Activated CD4-positive, alpha-beta T cell treated with anti-CD3 and anti-CD28 coated beads, Interleukin-2, amount 50 U/mL, for 4 hours (primary cell): ENCODE measurements at regions not wholly inside any gene's neighbourhood (a gene's known extent, or its start where the extent isn't known, plus 50 kb on each side); places are given as distances from the start of the nearest gene placed in this dataset.

ENCODE experiments used
- DNase-seq, 2 experiments: peaks; one replicate each; pipeline ENCODE4 v3.0.0-alpha.2; 2020

- no peak for DNase-seq
Measured at GRCh38 chr10:43796781-43797180, 148.1 kb upstream of the ZNF32 start.

- no peak for DNase-seq
Measured at GRCh38 chr10:43795639-43796038, 147.0 kb upstream of the ZNF32 start.

- no peak for DNase-seq
Measured at GRCh38 chr10:43795093-43795492, 146.4 kb upstream of the ZNF32 start.

- DNase-seq: no peak
Measured at GRCh38 chr10:43794181-43794815, 145.6 kb upstream of the ZNF32 start.

- no peak for DNase-seq
Measured at GRCh38 chr10:43793704-43794103, 145.0 kb upstream of the ZNF32 start.

GRCh38 chr10:43790147-43790546, 141.5 kb upstream of the ZNF32 start:
- no peak for DNase-seq

- DNase-seq: no peak
Measured at GRCh38 chr10:43785252-43785651, 136.6 kb upstream of the ZNF32 start.

GRCh38 chr10:43782814-43783213, 134.1 kb upstream of the ZNF32 start:
- DNase-seq: no peak

GRCh38 chr10:43781480-43782361, 133.0 kb upstream of the ZNF32 start:
- no peak for DNase-seq

- no peak for DNase-seq
Measured at GRCh38 chr10:43778571-43778970, 129.9 kb upstream of the ZNF32 start.

- DNase-seq: no peak
Measured at GRCh38 chr10:43775384-43775783, 126.7 kb upstream of the ZNF32 start.

GRCh38 chr10:43774234-43774769, 125.6 kb upstream of the ZNF32 start:
- no peak for DNase-seq

GRCh38 chr10:43773736-43774135, 125.1 kb upstream of the ZNF32 start:
- DNase-seq: no peak

GRCh38 chr10:43772171-43772570, 123.5 kb upstream of the ZNF32 start:
- DNase-seq: no peak

GRCh38 chr10:43771675-43772074, 123.0 kb upstream of the ZNF32 start:
- no peak for DNase-seq

GRCh38 chr10:43765516-43765915, 116.8 kb upstream of the ZNF32 start:
- no peak for DNase-seq

GRCh38 chr10:43763846-43764245, 115.2 kb upstream of the ZNF32 start:
- no peak for DNase-seq

- DNase-seq: no peak
Measured at GRCh38 chr10:43760514-43760913, 111.8 kb upstream of the ZNF32 start.

GRCh38 chr10:43759216-43759615, 110.5 kb upstream of the ZNF32 start:
- DNase-seq: no peak

- DNase-seq: no peak
Measured at GRCh38 chr10:43756341-43756740, 107.7 kb upstream of the ZNF32 start.

GRCh38 chr10:43754569-43755260, 106.0 kb upstream of the ZNF32 start:
- no peak for DNase-seq

GRCh38 chr10:43753397-43754061, 104.8 kb upstream of the ZNF32 start:
- no peak for DNase-seq

GRCh38 chr10:43752682-43753081, 104.0 kb upstream of the ZNF32 start:
- no peak for DNase-seq
